Left ventricle myocardium inferior (tissue), 1 donor: ENCODE measurements at regions not wholly inside any gene's neighbourhood (a gene's known extent, or its start where the extent isn't known, plus 50 kb on each side); places are given as distances from the start of the nearest gene placed in this dataset.
"Not testable (repeated sequence)": the region's sequence is repeated elsewhere in the genome, so short reads cannot be mapped to it uniquely, and the experiment has no call there.

Source experiments
- DNase-seq: peaks from one replicate; pipeline ENCODE4 v3.0.0-alpha.2; 2020
- H3K27ac ChIP-seq: fragments of 200-600 bp; replicated peaks from 2 replicates; pipeline ENCODE4 v1.8.0; 2021
- H3K27me3 ChIP-seq: fragments of 200-600 bp; 2 replicates; pipeline ENCODE4 v1.8.0; 2021; ENCODE audit warnings: low read depth
- H3K36me3 ChIP-seq: fragments of 200-600 bp; 2 replicates; pipeline ENCODE4 v1.8.0; 2021
- H3K4me1 ChIP-seq: fragments of 200-600 bp; 2 replicates; pipeline ENCODE4 v1.8.0; 2021
- H3K4me3 ChIP-seq: fragments of 200-600 bp; 2 replicates; pipeline ENCODE4 v1.8.0; 2021; ENCODE audit warnings: mild to moderate bottlenecking, moderate library complexity
- H3K9me3 ChIP-seq: fragments of 200-600 bp; replicated peaks from 2 replicates; pipeline ENCODE4 v1.8.0; 2021
- CTCF ChIP-seq: fragments of 200-600 bp; IDR thresholded peaks from 2 replicates; pipeline ENCODE4 v1.8.0; 2021; ENCODE audit warnings: antibody characterized with exemption, mild to moderate bottlenecking, borderline replicate concordance
- intact Hi-C: fragments of 100-400 bp; cut with micrococcal nuclease; formaldehyde crosslinking; loops from one replicate; pipeline ENCODE4 v1.11.0; 2022
- donor health status: DM: no; HTN: yes; CAD: no; lungs with severe emphysema.

- Histone ChIP-seq H3K4me1 (no peaks in the 10 kb centered on the region), H3K9me3 (peaks cover under 1% of the 10 kb centered on the region), H3K27ac (no peak overlapping the region), H3K4me3 (no peak overlapping the region), H3K27me3 (no peaks in the 10 kb centered on the region), H3K36me3 (no peaks in the 10 kb centered on the region)
- no peak for TF ChIP-seq CTCF
- intact Hi-C loops = no loop called here
- DNase-seq = no peak
Measured at GRCh38 chr3:104066658-104067057, 1300.1 kb upstream of the ALCAM start.

GRCh38 chr3:104069114-104069513, 1297.6 kb upstream of the ALCAM start:
- H3K4me1 ChIP-seq = no peaks in the 10 kb centered on the region
- H3K27ac ChIP-seq = no peak overlapping the region
- H3K36me3 ChIP-seq = no peaks in the 10 kb centered on the region
- intact Hi-C loops = no loop called here
- no peak for TF ChIP-seq CTCF
- H3K27me3 ChIP-seq = no peaks in the 10 kb centered on the region
- H3K9me3 ChIP-seq = peaks cover 6% of the 10 kb centered on the region
- H3K4me3 ChIP-seq = no peak overlapping the region
- no peak for DNase-seq

- no peak for TF ChIP-seq CTCF
- Histone ChIP-seq H3K4me3 (no peak overlapping the region), H3K27ac (no peak overlapping the region), H3K36me3 (no peaks in the 10 kb centered on the region), H3K9me3 (peaks cover 16% of the 10 kb centered on the region), H3K4me1 (no peaks in the 10 kb centered on the region), H3K27me3 (no peaks in the 10 kb centered on the region)
- intact Hi-C loops = no loop called here
- no peak for DNase-seq
Measured at GRCh38 chr3:104070906-104071305, 1295.8 kb upstream of the ALCAM start.

- DNase-seq = no peak
- Histone ChIP-seq H3K27ac (no peak overlapping the region), H3K36me3 (no peaks in the 10 kb centered on the region), H3K9me3 (peaks cover 13% of the 10 kb centered on the region), H3K4me3 (no peak overlapping the region), H3K27me3 (no peaks in the 10 kb centered on the region), H3K4me1 (no peaks in the 10 kb centered on the region)
- intact Hi-C loops = no loop called here
- no peak for TF ChIP-seq CTCF
Measured at GRCh38 chr3:104080088-104080626, 1286.6 kb upstream of the ALCAM start.

GRCh38 chr3:104088738-104089137, 1278.0 kb upstream of the ALCAM start:
- H3K27me3 ChIP-seq = no peaks in the 10 kb centered on the region
- no peaks in the 10 kb centered on the region for H3K36me3 ChIP-seq
- DNase-seq = no peak
- intact Hi-C loops = no loop called here
- H3K9me3 ChIP-seq = peaks cover 30% of the 10 kb centered on the region
- H3K4me3 ChIP-seq = no peak overlapping the region
- H3K27ac ChIP-seq = no peak overlapping the region
- TF ChIP-seq CTCF = no peak
- H3K4me1 ChIP-seq = no peaks in the 10 kb centered on the region

GRCh38 chr3:104089987-104090386, 1276.7 kb upstream of the ALCAM start:
- intact Hi-C loops = not testable (repeated sequence)

More at GRCh38 chr3:104089987-104090386, 1276.7 kb upstream of the ALCAM start:
- not testable (repeated sequence) for H3K4me1 ChIP-seq, H3K27me3 ChIP-seq, H3K36me3 ChIP-seq, H3K4me3 ChIP-seq, DNase-seq, H3K27ac ChIP-seq
- peaks cover 26% of the 10 kb centered on the region for H3K9me3 ChIP-seq
